ENCODE measurements at regions not wholly inside any gene's neighbourhood (a gene's known extent, or its start where the extent isn't known, plus 50 kb on each side); places are given as distances from the start of the nearest gene placed in this dataset.

DNA sequence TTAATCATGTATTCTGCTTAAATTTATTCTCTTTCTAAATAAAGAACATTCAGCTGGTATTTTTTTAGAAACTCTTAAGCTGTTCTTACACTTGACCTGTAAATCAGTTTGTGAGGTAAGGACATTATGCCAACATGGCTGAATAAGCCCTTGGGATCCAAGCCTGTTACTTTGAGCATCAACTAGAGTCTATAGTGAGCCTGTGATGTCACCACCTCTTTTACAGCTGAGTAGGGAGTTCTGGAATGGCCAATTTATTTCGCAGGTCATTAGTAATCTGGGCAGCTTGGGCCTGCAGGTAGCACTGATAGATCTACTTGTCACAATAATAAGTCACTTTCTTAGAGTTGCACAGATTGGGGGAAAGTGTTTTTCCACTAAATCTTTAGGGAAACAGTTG is 915.2 kb upstream of the MBL2 start:
- TF ChIP-seq, protein P1, sequence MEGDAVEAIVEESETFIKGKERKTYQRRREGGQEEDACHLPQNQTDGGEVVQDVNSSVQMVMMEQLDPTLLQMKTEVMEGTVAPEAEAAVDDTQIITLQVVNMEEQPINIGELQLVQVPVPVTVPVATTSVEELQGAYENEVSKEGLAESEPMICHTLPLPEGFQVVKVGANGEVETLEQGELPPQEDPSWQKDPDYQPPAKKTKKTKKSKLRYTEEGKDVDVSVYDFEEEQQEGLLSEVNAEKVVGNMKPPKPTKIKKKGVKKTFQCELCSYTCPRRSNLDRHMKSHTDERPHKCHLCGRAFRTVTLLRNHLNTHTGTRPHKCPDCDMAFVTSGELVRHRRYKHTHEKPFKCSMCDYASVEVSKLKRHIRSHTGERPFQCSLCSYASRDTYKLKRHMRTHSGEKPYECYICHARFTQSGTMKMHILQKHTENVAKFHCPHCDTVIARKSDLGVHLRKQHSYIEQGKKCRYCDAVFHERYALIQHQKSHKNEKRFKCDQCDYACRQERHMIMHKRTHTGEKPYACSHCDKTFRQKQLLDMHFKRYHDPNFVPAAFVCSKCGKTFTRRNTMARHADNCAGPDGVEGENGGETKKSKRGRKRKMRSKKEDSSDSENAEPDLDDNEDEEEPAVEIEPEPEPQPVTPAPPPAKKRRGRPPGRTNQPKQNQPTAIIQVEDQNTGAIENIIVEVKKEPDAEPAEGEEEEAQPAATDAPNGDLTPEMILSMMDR (IDR thresholded peaks at IDR 0.05; ENCODE audit: poor library complexity, severe bottlenecking) = no peak
- no peak for TF ChIP-seq RAD21 (conservative IDR thresholded peaks at IDR 0.05)
